MM.1S (cell line): ENCODE measurements at regions not wholly inside any gene's neighbourhood (a gene's known extent, or its start where the extent isn't known, plus 50 kb on each side); places are given as distances from the start of the nearest gene placed in this dataset.

Experiments
- CTCF ChIP-seq: fragments of 300-600 bp; sonication (generic); IDR thresholded peaks from 2 replicates; pipeline ENCODE4 v1.5.1; 2016; ENCODE audit warnings: antibody characterized with exemption, low read length, mixed read lengths
- EZH2phosphoT487 ChIP-seq: fragments of 300-600 bp; sonication (generic); IDR thresholded peaks from 2 replicates; pipeline ENCODE4 v1.6.1; 2018; ENCODE audit warnings: antibody characterized with exemption, low read length

GRCh38 chr21:22145545-22145944 is 1147.3 kb downstream of the NCAM2 start:
- no peak for TF ChIP-seq CTCF
- TF ChIP-seq EZH2phosphoT487: no peak
